SK-N-SH treated with all-trans-retinoic acid at 6 μM for 48 hours (cell line): ENCODE measurements at regions not wholly inside any gene's neighbourhood (a gene's known extent, or its start where the extent isn't known, plus 50 kb on each side); places are given as distances from the start of the nearest gene placed in this dataset.

Experiments used
- ATAC-seq: fragments of 200-7000 bp; cut with Tn5 transposase; 3 replicates; pipeline ENCODE4 v1.9.1; 2020; ENCODE audit warnings: mild to moderate bottlenecking, moderate library complexity
- ARNTL ChIP-seq: fragments of 450-650 bp; formaldehyde crosslinking; IDR thresholded peaks from 2 replicates; pipeline ENCODE4 v1.5.0; 2020; ENCODE audit warnings: low read depth, mild to moderate bottlenecking, moderate library complexity, borderline replicate concordance
- CSDC2 ChIP-seq: fragments of 250-450 bp; sonication (Bioruptor Pico); IDR thresholded peaks from 2 replicates; pipeline ENCODE4 v1.5.0; 2020; ENCODE audit warnings: mild to moderate bottlenecking, moderate library complexity
- ESRRG ChIP-seq: fragments of 250-450 bp; sonication (Bioruptor Pico); IDR thresholded peaks from 2 replicates; pipeline ENCODE4 v1.6.1; 2021; ENCODE audit warnings: mild to moderate bottlenecking
- GLIS3 ChIP-seq: fragments of 250-450 bp; sonication (Bioruptor Pico); IDR thresholded peaks from 2 replicates; pipeline ENCODE4 v1.5.0; 2020; ENCODE audit warnings: mild to moderate bottlenecking, moderate library complexity
- OSR1 ChIP-seq: fragments of 250-450 bp; sonication (Bioruptor Pico); IDR thresholded peaks from 2 replicates; pipeline ENCODE4 v1.8.0; 2022; ENCODE audit warnings: moderate library complexity, mild to moderate bottlenecking, inconsistent platforms
- PPARA ChIP-seq: fragments of 250-450 bp; sonication (Bioruptor Pico); IDR thresholded peaks from 2 replicates; pipeline ENCODE4 v1.5.0; 2020; ENCODE audit warnings: mild to moderate bottlenecking, borderline replicate concordance
- RARB ChIP-seq: fragments of 250-450 bp; sonication (Bioruptor Pico); IDR thresholded peaks from 2 replicates; pipeline ENCODE4 v1.8.0; 2021; ENCODE audit warnings: mild to moderate bottlenecking, moderate library complexity
- TCF4 ChIP-seq: fragments of 250-450 bp; sonication (Bioruptor Pico); IDR thresholded peaks from 2 replicates; pipeline ENCODE4 v1.8.0; 2021; ENCODE audit warnings: mild to moderate bottlenecking, moderate library complexity, borderline replicate concordance
- TOX ChIP-seq: fragments of 250-450 bp; sonication (Bioruptor Pico); IDR thresholded peaks from 2 replicates; pipeline ENCODE4 v1.8.0; 2021; ENCODE audit warnings: mild to moderate bottlenecking, moderate library complexity, borderline replicate concordance
- ZC3H10 ChIP-seq: fragments of 250-450 bp; sonication (Bioruptor Pico); IDR thresholded peaks from 2 replicates; pipeline ENCODE4 v1.5.1; 2021; ENCODE audit warnings: mild to moderate bottlenecking, moderate library complexity
- ZFP3 ChIP-seq: fragments of 250-450 bp; sonication (Bioruptor Pico); IDR thresholded peaks from 2 replicates; pipeline ENCODE4 v1.5.0; 2020; ENCODE audit warnings: mild to moderate bottlenecking, moderate library complexity
- ZFP30 ChIP-seq: fragments of 450-650 bp; formaldehyde crosslinking; IDR thresholded peaks from 2 replicates; pipeline ENCODE4 v1.5.0; 2022; ENCODE audit warnings: mild to moderate bottlenecking, moderate library complexity
- ZNF565 ChIP-seq: fragments of 450-650 bp; formaldehyde crosslinking; conservative IDR thresholded peaks from 2 replicates; pipeline ENCODE4 v1.5.0; 2020; ENCODE audit warnings: low read depth, mild to moderate bottlenecking, moderate library complexity
- ZNF70 ChIP-seq: fragments of 450-650 bp; formaldehyde crosslinking; IDR thresholded peaks from 2 replicates; pipeline ENCODE4 v1.5.0; 2020; ENCODE audit warnings: mild to moderate bottlenecking, moderate library complexity
- ZNF8 ChIP-seq: fragments of 450-650 bp; formaldehyde crosslinking; IDR thresholded peaks from 2 replicates; pipeline ENCODE4 v1.5.0; 2020; ENCODE audit warnings: mild to moderate bottlenecking, moderate library complexity
- TF ChIP-seq, protein P1 (sequence below): fragments of 250-450 bp; sonication (Bioruptor Pico); IDR thresholded peaks from 2 replicates; pipeline ENCODE4 v1.5.1; 2020; ENCODE audit warnings: low read depth, mild to moderate bottlenecking, moderate library complexity
- TF ChIP-seq, protein P2 (sequence below): fragments of 250-450 bp; sonication (Bioruptor Pico); IDR thresholded peaks from 2 replicates; pipeline ENCODE4 v1.8.0; 2021; ENCODE audit warnings: low read depth, mild to moderate bottlenecking, moderate library complexity, borderline replicate concordance
- TF ChIP-seq, protein P3 (sequence below): fragments of 250-450 bp; sonication (Bioruptor Pico); IDR thresholded peaks from 2 replicates; pipeline ENCODE4 v1.5.1; 2021; ENCODE audit warnings: mild to moderate bottlenecking, moderate library complexity
- TF ChIP-seq, protein P4 (sequence below): fragments of 250-450 bp; sonication (Bioruptor Pico); IDR thresholded peaks from 2 replicates; pipeline ENCODE4 v1.5.0; 2020; ENCODE audit warnings: mild to moderate bottlenecking, moderate library complexity
- TF ChIP-seq, protein P5 (sequence below): fragments of 250-450 bp; sonication (Bioruptor Pico); IDR thresholded peaks from 2 replicates; pipeline ENCODE4 v1.8.0; 2020; ENCODE audit warnings: mild to moderate bottlenecking, moderate library complexity, borderline replicate concordance

DNA sequence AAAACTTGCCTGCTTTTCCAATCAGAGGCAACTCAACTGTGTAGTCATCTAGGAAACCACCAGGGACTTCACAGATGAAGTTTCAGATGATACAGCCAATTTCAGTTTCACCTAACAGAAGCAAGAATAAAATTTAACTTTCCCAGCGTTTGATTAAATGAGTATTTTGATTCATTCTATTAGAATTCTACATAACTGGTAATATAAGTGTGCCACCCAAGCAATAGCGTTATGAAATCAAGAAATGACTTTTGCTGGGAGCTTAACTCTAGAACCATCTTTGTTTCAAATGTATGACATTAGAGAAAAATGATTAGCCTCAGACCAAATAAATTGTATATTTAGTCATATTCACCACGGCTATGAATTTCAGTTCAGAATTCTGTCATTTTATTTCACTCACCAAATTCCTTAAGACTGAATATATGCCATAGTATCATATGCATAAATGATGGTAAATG is 239.3 kb downstream of the NRIP1 start (continued):
- TF ChIP-seq, protein P1, sequence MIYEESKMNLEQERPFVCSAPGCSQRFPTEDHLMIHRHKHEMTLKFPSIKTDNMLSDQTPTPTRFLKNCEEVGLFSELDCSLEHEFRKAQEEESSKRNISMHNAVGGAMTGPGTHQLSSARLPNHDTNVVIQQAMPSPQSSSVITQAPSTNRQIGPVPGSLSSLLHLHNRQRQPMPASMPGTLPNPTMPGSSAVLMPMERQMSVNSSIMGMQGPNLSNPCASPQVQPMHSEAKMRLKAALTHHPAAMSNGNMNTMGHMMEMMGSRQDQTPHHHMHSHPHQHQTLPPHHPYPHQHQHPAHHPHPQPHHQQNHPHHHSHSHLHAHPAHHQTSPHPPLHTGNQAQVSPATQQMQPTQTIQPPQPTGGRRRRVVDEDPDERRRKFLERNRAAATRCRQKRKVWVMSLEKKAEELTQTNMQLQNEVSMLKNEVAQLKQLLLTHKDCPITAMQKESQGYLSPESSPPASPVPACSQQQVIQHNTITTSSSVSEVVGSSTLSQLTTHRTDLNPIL (CRISPR knock-in tag): no peak
- TF ChIP-seq, protein P2, sequence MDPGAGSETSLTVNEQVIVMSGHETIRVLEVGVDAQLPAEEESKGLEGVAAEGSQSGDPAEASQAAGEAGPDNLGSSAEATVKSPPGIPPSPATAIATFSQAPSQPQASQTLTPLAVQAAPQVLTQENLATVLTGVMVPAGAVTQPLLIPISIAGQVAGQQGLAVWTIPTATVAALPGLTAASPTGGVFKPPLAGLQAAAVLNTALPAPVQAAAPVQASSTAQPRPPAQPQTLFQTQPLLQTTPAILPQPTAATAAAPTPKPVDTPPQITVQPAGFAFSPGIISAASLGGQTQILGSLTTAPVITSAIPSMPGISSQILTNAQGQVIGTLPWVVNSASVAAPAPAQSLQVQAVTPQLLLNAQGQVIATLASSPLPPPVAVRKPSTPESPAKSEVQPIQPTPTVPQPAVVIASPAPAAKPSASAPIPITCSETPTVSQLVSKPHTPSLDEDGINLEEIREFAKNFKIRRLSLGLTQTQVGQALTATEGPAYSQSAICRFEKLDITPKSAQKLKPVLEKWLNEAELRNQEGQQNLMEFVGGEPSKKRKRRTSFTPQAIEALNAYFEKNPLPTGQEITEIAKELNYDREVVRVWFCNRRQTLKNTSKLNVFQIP (CRISPR knock-in tag): no peak

DNA sequence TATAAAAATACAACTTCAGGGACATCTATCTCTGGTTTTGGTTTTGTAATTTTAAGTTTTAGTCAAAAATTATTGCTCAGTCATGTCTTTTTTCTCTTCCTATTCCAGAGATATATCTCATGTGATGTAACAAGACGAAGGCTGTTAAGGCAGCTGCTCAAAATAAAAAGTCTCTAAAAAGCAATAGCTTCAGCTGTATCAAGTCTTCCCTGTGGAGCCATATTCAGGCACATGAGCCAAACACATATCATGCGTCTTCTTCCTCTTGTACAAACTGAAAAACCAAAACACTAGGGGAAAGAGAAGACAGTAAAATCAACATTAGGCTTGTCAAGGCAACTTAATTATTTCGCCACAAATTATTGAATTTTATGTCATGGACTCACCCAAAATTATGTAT is 240.7 kb downstream of the NRIP1 start:
- no peak for ATAC-seq
- no peak for TF ChIP-seq ZC3H10 (CRISPR knock-in tag)
- TF ChIP-seq ESRRG: no peak
- TF ChIP-seq OSR1 (CRISPR knock-in tag): no peak
- no peak for TF ChIP-seq GLIS3 (CRISPR knock-in tag)
- no peak for TF ChIP-seq CSDC2 (CRISPR knock-in tag)
- TF ChIP-seq, protein P3, sequence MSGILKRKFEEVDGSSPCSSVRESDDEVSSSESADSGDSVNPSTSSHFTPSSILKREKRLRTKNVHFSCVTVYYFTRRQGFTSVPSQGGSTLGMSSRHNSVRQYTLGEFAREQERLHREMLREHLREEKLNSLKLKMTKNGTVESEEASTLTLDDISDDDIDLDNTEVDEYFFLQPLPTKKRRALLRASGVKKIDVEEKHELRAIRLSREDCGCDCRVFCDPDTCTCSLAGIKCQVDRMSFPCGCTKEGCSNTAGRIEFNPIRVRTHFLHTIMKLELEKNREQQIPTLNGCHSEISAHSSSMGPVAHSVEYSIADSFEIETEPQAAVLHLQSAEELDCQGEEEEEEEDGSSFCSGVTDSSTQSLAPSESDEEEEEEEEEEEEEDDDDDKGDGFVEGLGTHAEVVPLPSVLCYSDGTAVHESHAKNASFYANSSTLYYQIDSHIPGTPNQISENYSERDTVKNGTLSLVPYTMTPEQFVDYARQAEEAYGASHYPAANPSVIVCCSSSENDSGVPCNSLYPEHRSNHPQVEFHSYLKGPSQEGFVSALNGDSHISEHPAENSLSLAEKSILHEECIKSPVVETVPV (CRISPR knock-in tag): no peak
- no peak for TF ChIP-seq ZNF8 (CRISPR knock-in tag)
- no peak for TF ChIP-seq PPARA (CRISPR knock-in tag)
- TF ChIP-seq TCF4 (CRISPR knock-in tag): no peak
- TF ChIP-seq, protein P2 (CRISPR knock-in tag): no peak
- no peak for TF ChIP-seq ZNF70
- TF ChIP-seq ZFP30 (CRISPR knock-in tag): no peak

DNA sequence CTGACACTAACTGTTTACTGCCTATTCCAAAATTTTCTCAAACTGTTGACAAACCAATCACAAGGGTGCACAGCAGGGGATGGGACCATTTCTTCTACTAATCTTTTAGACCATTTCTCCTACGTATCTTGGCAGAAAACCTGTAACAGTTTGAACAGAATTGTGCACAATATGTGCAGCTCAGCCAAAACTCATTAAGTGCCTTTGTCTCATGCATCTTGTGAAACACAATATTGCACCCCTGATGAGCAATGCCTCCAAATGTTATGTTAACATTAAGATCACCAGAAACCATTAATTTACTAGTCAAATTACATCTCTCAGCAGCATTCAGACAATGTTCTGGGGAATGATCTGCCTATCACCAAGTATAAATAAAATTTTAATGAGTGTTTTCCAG is 247.5 kb downstream of the NRIP1 start:
- TF ChIP-seq, protein P4, sequence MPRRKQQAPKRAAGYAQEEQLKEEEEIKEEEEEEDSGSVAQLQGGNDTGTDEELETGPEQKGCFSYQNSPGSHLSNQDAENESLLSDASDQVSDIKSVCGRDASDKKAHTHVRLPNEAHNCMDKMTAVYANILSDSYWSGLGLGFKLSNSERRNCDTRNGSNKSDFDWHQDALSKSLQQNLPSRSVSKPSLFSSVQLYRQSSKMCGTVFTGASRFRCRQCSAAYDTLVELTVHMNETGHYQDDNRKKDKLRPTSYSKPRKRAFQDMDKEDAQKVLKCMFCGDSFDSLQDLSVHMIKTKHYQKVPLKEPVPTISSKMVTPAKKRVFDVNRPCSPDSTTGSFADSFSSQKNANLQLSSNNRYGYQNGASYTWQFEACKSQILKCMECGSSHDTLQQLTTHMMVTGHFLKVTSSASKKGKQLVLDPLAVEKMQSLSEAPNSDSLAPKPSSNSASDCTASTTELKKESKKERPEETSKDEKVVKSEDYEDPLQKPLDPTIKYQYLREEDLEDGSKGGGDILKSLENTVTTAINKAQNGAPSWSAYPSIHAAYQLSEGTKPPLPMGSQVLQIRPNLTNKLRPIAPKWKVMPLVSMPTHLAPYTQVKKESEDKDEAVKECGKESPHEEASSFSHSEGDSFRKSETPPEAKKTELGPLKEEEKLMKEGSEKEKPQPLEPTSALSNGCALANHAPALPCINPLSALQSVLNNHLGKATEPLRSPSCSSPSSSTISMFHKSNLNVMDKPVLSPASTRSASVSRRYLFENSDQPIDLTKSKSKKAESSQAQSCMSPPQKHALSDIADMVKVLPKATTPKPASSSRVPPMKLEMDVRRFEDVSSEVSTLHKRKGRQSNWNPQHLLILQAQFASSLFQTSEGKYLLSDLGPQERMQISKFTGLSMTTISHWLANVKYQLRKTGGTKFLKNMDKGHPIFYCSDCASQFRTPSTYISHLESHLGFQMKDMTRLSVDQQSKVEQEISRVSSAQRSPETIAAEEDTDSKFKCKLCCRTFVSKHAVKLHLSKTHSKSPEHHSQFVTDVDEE (CRISPR knock-in tag): no peak
- no peak for TF ChIP-seq RARB (CRISPR knock-in tag)
- TF ChIP-seq GLIS3 (CRISPR knock-in tag): no peak
- no peak for ATAC-seq

DNA sequence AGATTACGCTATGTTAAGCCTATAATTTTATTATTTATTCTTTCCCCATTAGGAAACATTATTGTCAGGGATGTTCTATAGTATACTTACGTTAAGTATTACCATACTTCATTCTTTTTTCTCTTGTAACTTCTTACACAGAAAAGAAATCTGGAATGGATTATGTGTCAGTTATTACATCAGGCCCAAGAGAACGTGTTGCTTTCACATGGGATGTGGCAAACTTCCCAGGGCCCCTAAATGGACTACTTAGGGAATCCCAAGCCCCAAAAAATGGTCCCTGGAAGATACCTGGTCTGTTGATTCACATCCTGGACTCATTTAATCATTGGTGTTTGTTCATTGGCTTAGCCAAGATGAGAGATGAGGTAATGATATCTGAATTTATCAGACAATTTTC is 249.8 kb downstream of the NRIP1 start:
- no peak for ATAC-seq
- TF ChIP-seq ZFP3 (CRISPR knock-in tag): no peak
- TF ChIP-seq, protein P1 (CRISPR knock-in tag): no peak
- no peak for TF ChIP-seq TOX
- TF ChIP-seq ZNF8 (CRISPR knock-in tag): no peak
- no peak for TF ChIP-seq TCF4 (CRISPR knock-in tag)
- TF ChIP-seq, protein P5, sequence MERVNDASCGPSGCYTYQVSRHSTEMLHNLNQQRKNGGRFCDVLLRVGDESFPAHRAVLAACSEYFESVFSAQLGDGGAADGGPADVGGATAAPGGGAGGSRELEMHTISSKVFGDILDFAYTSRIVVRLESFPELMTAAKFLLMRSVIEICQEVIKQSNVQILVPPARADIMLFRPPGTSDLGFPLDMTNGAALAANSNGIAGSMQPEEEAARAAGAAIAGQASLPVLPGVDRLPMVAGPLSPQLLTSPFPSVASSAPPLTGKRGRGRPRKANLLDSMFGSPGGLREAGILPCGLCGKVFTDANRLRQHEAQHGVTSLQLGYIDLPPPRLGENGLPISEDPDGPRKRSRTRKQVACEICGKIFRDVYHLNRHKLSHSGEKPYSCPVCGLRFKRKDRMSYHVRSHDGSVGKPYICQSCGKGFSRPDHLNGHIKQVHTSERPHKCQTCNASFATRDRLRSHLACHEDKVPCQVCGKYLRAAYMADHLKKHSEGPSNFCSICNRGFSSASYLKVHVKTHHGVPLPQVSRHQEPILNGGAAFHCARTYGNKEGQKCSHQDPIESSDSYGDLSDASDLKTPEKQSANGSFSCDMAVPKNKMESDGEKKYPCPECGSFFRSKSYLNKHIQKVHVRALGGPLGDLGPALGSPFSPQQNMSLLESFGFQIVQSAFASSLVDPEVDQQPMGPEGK (CRISPR knock-in tag): no peak
- no peak for TF ChIP-seq ESRRG
- TF ChIP-seq RARB (CRISPR knock-in tag): no peak
- no peak for TF ChIP-seq ZNF565 (CRISPR knock-in tag)
- TF ChIP-seq, protein P4 (CRISPR knock-in tag): no peak
- TF ChIP-seq ZNF70: no peak
- no peak for TF ChIP-seq CSDC2 (CRISPR knock-in tag)
- TF ChIP-seq ZFP30 (CRISPR knock-in tag): no peak
- no peak for TF ChIP-seq ARNTL (CRISPR knock-in tag)
- TF ChIP-seq PPARA (CRISPR knock-in tag): no peak
